DOHH2 (cell line): ENCODE measurements at regions not wholly inside any gene's neighbourhood (a gene's known extent, or its start where the extent isn't known, plus 50 kb on each side); places are given as distances from the start of the nearest gene placed in this dataset.

Experiments
- EZH2phosphoT487 ChIP-seq: fragments of 200-600 bp; sonication (generic); IDR thresholded peaks from 2 replicates; pipeline ENCODE4 v1.6.1; 2017; ENCODE audit warnings: borderline replicate concordance, mild to moderate bottlenecking, antibody characterized with exemption, low read length, moderate library complexity, mixed read lengths
- TF ChIP-seq, protein P1 (sequence below): fragments of 200-600 bp; sonication (generic); IDR thresholded peaks from one replicate; pipeline ENCODE4 v1.5.1; 2014; ENCODE audit warnings: antibody characterized with exemption, mild to moderate bottlenecking, low read depth, low read length; ENCODE audit not compliant: poor library complexity, severe bottlenecking

GRCh38 chr2:120930864-120931263 lies 195.2 kb downstream of the GLI2 start:
- TF ChIP-seq, protein P1, sequence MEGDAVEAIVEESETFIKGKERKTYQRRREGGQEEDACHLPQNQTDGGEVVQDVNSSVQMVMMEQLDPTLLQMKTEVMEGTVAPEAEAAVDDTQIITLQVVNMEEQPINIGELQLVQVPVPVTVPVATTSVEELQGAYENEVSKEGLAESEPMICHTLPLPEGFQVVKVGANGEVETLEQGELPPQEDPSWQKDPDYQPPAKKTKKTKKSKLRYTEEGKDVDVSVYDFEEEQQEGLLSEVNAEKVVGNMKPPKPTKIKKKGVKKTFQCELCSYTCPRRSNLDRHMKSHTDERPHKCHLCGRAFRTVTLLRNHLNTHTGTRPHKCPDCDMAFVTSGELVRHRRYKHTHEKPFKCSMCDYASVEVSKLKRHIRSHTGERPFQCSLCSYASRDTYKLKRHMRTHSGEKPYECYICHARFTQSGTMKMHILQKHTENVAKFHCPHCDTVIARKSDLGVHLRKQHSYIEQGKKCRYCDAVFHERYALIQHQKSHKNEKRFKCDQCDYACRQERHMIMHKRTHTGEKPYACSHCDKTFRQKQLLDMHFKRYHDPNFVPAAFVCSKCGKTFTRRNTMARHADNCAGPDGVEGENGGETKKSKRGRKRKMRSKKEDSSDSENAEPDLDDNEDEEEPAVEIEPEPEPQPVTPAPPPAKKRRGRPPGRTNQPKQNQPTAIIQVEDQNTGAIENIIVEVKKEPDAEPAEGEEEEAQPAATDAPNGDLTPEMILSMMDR, result no peak
- no peak for TF ChIP-seq EZH2phosphoT487
